Esophagus squamous epithelium (tissue), 4 donors: ENCODE measurements at regions not wholly inside any gene's neighbourhood (a gene's known extent, or its start where the extent isn't known, plus 50 kb on each side); places are given as distances from the start of the nearest gene placed in this dataset.

Source experiments
- CTCF ChIP-seq, 6 experiments: fragments of 450-650 bp in 4 of 6; fragments of 200-600 bp in 2 of 6; sonication (generic) in 2 of 6; IDR thresholded peaks; one replicate each; pipeline ENCODE4 v1.5.1; 2016 to 2019; ENCODE audit warnings: antibody characterized with exemption in 6 of 6, mild to moderate bottlenecking in 4 of 6, moderate library complexity in 4 of 6
- POLR2A ChIP-seq, 4 donors: fragments of 450-650 bp; IDR thresholded peaks; one replicate each; pipeline ENCODE4 v1.6.1; 2017; ENCODE audit warnings: antibody characterized with exemption in 4 of 4, mild to moderate bottlenecking in 4 of 4, moderate library complexity in 3 of 4

DNA sequence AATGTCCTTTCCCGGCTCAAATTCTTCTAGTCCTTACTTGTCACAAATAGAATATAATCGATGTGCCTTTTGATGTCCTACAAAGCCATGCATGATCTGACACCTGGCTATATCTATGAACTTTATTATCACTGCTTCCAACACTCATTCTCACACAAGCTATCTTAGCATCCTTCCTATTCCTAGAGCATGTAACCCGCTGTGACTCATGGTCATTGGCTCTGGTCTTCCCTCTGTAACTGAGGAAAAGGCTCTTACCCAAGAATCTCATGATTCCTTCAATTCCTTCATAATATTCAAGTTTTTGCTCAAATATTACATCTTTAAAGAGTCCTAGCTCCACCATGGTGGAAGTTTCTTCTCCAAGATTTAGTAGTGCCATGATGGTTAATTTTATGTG lies 480.0 kb upstream of the PAPPA start:
- TF ChIP-seq CTCF (IDR thresholded peaks at IDR 0.05): no peak
- TF ChIP-seq POLR2A (IDR thresholded peaks at IDR 0.05): no peak
